GM21723 (cell line): ENCODE measurements at regions not wholly inside any gene's neighbourhood (a gene's known extent, or its start where the extent isn't known, plus 50 kb on each side); places are given as distances from the start of the nearest gene placed in this dataset.
"Not testable (repeated sequence)": the region's sequence is repeated elsewhere in the genome, so short reads cannot be mapped to it uniquely, and the experiment has no call there.

Source experiments
- ATAC-seq: cut with Tn5 transposase; IDR thresholded peaks from one replicate; pipeline ENCODE4 v1.9.1; 2021; ENCODE audit warnings: mild to moderate bottlenecking, moderate library complexity; ENCODE audit not compliant: unreplicated experiment

- ATAC-seq, result no peak
These were observed 2155.1 kb upstream of the AGA start for GRCh38 chr4:179597301-179597700.

- ATAC-seq, result no peak
These were observed 2159.4 kb upstream of the AGA start for GRCh38 chr4:179601671-179602070.

GRCh38 chr4:179605196-179605595 lies 2163.0 kb upstream of the AGA start:
- no peak for ATAC-seq

GRCh38 chr4:179607003-179607402 lies 2164.8 kb upstream of the AGA start:
- ATAC-seq, result no peak

- no peak for ATAC-seq
These were observed 2173.5 kb upstream of the AGA start for GRCh38 chr4:179615704-179616103.

- ATAC-seq, result no peak
These were observed 2176.7 kb upstream of the AGA start for GRCh38 chr4:179618966-179619365.

- no peak for ATAC-seq
These were observed 2182.5 kb upstream of the AGA start for GRCh38 chr4:179624768-179625181.

- no peak for ATAC-seq
These were observed 2183.2 kb upstream of the AGA start for GRCh38 chr4:179625406-179625805.

- no peak for ATAC-seq
These were observed 2184.4 kb upstream of the AGA start for GRCh38 chr4:179626687-179627086.

GRCh38 chr4:179631321-179631720 lies 2189.1 kb upstream of the AGA start:
- no peak for ATAC-seq

- ATAC-seq, result no peak
These were observed 2192.6 kb upstream of the AGA start for GRCh38 chr4:179634862-179635261.

GRCh38 chr4:179662522-179662921 lies 2220.3 kb upstream of the AGA start:
- ATAC-seq, result no peak

- no peak for ATAC-seq
These were observed 2221.6 kb upstream of the AGA start for GRCh38 chr4:179663641-179664429.

- ATAC-seq, result no peak
These were observed 2222.3 kb upstream of the AGA start for GRCh38 chr4:179664430-179665027.

GRCh38 chr4:179666226-179666625 lies 2224.0 kb upstream of the AGA start:
- no peak for ATAC-seq

GRCh38 chr4:179671609-179672008 lies 2229.4 kb upstream of the AGA start:
- no peak for ATAC-seq

GRCh38 chr4:179678093-179678814 lies 2236.0 kb upstream of the AGA start:
- ATAC-seq, result no peak

GRCh38 chr4:179683661-179684060 lies 2241.4 kb upstream of the AGA start:
- ATAC-seq, result not testable (repeated sequence)

GRCh38 chr4:179692222-179692621 lies 2250.0 kb upstream of the AGA start:
- ATAC-seq, result no peak

GRCh38 chr4:179695175-179695574 lies 2252.9 kb upstream of the AGA start:
- no peak for ATAC-seq

- no peak for ATAC-seq
These were observed 2256.1 kb upstream of the AGA start for GRCh38 chr4:179698321-179698720.
